ENCODE measurements at regions not wholly inside any gene's neighbourhood (a gene's known extent, or its start where the extent isn't known, plus 50 kb on each side); places are given as distances from the start of the nearest gene placed in this dataset.

DNA sequence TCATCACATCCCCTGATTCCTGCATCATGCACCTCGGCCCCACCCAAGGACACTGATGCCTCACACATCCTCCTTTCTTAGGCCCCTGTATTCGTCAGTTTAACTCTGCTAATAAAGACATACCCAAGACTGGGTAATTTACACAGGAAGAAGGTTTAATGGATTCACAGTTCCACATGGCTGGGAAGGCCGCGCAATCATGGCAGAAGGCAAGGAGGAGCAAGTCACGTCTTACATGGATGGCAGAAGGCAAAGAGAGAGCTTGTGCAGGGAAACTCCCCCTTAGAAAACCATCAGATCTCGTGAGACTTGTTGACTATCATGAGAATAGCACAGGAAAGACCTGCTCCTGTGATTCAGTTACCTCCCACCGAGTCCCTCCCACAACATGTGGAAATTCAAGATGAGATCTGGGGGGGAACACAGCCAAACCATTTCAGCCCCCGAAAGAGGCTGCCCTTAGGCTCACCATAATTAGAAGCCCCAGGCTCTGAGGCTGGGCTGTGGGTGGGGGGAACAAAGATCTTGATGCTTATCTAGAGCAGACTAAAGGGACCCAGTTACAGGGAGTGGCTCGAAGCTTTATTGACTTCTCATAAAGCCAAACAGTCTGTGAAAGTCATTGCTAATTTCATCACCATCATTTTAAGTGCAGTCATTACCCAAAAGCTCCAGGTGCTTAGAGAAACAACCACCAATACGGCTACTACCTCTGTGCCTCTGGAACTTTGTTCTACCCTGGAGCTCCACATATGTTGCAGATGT is 181.5 kb downstream of the MATN1 start:
- TF ChIP-seq POLR2A (IDR thresholded peaks at IDR 0.05; ENCODE audit: low read depth) (no peak), CTCF (IDR thresholded peaks at IDR 0.05) (no peak)

Data from esophagus muscularis mucosa (tissue), 3 donors.